GM20000 (cell line): ENCODE measurements at regions not wholly inside any gene's neighbourhood (a gene's known extent, or its start where the extent isn't known, plus 50 kb on each side); places are given as distances from the start of the nearest gene placed in this dataset.

Source experiments
- DNase-seq: peaks from one replicate; pipeline ENCODE4 v3.0.0; 2012; ENCODE audit warnings: low spot score
- TF ChIP-seq, protein P1 (sequence below): IDR thresholded peaks from 2 replicates; pipeline ENCODE4 v1.5.1; 2012; ENCODE audit warnings: mild to moderate bottlenecking, control low read depth; ENCODE audit errors: extremely low read depth, missing control alignments

DNA sequence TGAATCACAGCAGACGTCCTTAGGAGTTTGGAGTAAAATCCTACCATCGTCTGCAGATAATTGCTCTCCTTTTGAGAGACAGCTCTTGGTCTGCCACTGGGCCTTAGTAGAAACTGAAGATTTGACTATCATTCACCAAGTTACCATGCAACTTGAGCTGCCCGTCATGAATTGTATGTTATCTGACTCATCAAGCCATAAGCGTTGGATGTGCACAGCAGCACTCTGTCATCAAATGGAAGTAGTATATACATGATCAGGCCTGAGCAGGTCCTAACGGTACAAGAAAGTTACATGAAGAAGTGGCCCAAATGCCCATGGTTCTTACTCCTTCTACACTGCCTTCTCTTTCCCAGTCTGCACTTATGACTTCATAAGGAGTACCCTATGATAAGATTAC is 317.8 kb downstream of the GPATCH2 start:
- no peak for DNase-seq
- TF ChIP-seq, protein P1, sequence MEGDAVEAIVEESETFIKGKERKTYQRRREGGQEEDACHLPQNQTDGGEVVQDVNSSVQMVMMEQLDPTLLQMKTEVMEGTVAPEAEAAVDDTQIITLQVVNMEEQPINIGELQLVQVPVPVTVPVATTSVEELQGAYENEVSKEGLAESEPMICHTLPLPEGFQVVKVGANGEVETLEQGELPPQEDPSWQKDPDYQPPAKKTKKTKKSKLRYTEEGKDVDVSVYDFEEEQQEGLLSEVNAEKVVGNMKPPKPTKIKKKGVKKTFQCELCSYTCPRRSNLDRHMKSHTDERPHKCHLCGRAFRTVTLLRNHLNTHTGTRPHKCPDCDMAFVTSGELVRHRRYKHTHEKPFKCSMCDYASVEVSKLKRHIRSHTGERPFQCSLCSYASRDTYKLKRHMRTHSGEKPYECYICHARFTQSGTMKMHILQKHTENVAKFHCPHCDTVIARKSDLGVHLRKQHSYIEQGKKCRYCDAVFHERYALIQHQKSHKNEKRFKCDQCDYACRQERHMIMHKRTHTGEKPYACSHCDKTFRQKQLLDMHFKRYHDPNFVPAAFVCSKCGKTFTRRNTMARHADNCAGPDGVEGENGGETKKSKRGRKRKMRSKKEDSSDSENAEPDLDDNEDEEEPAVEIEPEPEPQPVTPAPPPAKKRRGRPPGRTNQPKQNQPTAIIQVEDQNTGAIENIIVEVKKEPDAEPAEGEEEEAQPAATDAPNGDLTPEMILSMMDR, result no peak

DNA sequence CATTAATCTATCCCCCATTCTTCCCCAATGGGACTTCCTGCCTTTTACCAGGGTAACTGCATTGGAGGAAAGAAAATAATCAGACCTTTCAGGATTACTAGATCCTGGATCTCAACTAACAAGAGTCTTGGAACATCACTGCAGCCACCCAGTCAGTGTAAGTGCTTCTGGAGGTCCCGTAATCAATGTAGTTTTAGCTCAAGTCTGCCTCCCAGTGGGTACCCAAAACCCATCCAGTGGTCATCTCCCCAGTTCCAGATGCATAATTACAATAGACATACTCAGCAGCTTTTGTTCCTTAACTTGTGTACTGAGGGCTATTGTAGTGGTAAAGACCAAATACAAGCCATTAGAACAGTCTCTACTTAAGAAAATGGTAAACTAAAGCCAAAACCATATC is 319.1 kb downstream of the GPATCH2 start:
- DNase-seq, result no peak
- TF ChIP-seq, protein P1, result no peak

DNA sequence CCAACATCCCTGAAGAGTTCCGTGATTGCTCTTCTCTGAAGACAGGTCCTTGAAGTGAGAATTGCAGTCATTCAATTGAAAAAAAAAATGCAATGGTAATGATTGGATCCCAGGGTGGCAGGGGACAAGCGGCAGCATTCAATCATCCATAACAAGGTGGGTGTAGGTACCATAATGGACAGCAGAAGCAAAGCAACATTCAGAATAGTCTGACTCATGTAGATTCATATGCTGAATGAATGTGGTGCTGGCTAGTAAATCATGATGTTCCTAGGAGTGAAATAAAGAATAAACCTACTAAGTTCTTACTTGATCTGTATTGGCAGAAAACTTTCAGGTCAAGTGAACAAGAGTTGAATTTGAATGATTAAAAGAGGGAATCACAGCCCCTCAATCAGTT is 319.6 kb downstream of the GPATCH2 start:
- no peak for DNase-seq
- TF ChIP-seq, protein P1, result no peak

DNA sequence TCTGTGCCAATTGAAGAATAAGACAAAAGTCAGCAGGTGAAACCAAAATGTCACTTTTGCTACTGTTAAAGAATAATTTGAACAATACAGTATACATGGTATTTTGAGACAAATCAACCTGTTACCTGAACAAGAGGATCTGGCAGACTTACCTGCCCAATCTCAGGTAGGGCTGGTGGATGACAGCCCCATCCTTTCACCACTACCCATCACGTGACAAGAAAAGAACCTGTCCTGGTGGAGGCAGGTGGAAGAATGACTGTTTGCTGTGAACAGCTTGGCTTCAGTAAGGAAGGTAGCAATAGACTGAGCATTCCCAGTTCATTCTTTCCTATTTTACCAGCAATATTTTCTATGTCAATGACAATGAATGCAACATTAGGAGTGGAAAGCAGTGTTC is 349.6 kb downstream of the GPATCH2 start:
- TF ChIP-seq, protein P1, result no peak
- no peak for DNase-seq

DNA sequence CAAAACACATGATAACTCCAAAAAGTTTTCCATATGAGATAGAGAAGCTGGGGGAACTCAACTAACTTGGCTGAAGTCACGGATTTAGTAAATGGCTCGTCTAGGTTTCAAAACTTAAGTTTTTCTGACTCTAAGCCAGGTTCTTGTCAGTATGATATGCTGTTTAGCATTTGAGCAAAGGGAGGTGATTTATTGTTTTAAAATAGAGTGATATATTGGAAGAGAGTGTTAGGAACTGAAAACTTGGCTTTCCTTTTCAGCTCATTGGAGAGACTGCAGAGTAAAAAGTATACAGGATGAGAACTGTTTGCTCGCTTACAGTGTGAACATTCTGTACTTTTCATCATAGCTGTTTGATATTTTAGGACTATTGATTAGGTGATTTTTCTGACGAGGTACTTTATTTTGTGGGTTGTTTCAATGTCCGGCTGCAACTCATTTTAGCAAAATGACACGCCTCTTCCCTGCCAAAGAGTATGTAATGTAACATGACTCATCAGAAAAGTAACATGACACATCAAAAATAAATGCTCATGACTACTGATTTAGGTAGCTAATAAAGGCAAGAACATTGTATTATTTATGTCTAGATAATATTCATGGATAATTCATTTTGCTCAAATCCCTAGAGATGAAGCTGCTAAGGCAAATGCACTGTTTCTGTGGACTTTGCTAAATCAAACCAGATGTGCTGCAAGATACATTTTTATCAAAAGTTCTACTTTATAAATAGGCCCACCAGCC is 355.1 kb downstream of the GPATCH2 start:
- TF ChIP-seq, protein P1, result no peak
- no peak for DNase-seq

DNA sequence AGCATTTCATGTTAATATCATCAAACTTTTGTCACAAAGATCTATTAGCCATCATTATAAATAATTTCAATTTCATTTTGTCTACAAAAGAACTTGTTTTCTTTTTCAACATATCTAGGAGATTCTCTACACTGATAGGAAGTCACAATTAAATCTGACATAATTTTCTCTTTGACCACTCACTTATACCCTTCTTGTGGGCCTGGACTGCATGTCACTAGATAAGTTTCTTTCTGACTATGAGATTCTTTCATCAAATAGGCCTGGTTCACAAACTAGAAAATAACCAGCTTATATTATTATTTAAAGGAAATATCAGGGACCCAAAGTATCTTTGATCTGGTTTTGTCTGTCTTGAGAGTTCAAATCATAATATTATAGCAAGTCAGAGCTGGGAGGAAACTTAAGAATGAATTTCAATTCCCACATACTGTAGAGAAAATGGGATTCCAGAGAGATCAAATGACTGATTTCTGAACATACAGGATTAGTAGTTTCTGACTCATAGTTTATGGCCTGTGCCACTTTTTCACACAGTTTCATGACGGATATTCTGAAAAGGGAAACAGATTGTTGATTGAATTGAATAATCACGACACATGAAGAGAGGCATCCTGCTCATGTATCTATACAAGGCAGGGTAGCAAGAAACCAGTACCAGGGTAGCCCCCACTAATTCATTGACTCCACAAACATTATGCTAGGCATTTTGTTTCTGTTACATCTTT is 355.8 kb downstream of the GPATCH2 start:
- TF ChIP-seq, protein P1, result no peak
- DNase-seq, result no peak

DNA sequence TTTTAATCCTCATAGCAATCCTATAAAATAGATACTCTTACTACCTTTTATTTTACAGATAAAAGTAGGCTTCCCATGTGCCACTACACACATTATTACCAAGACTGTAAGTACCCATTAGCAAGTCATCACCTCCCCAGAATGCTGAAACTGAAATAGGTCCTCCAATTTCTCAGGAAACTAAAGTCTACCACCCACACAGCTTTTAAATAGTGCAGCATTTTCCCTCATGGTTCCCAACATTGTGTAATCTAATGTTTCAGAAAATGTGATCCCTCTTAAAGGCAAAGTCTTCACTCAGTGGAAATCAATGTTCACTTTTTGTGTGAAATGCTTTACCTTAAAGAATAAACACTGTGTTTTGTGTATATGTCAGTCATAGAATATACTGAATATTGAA is 356.5 kb downstream of the GPATCH2 start:
- TF ChIP-seq, protein P1, result no peak
- DNase-seq, result no peak
